ENCODE measurements at regions not wholly inside any gene's neighbourhood (a gene's known extent, or its start where the extent isn't known, plus 50 kb on each side); places are given as distances from the start of the nearest gene placed in this dataset.

GRCh38 chr4:3683077-3683743 is 83.0 kb upstream of the ADRA2C start:
- DNase-seq: no peak

- DNase-seq: no peak
Observed at GRCh38 chr4:3682236-3683076, 83.7 kb upstream of the ADRA2C start.

- no peak for DNase-seq
Observed at GRCh38 chr4:3681191-3681590, 85.0 kb upstream of the ADRA2C start.

- DNase-seq: no peak
Observed at GRCh38 chr4:3680656-3681055, 85.5 kb upstream of the ADRA2C start.

GRCh38 chr4:3679851-3680311 is 86.3 kb upstream of the ADRA2C start:
- no peak for DNase-seq

GRCh38 chr4:3679071-3679825 is 86.9 kb upstream of the ADRA2C start:
- no peak for DNase-seq

- no peak for DNase-seq
Observed at GRCh38 chr4:3677748-3678070, 88.5 kb upstream of the ADRA2C start.

GRCh38 chr4:3676907-3677747 is 89.1 kb upstream of the ADRA2C start:
- DNase-seq: no peak

- DNase-seq: no peak
Observed at GRCh38 chr4:3676196-3676595, 90.0 kb upstream of the ADRA2C start.

- DNase-seq: no peak
Observed at GRCh38 chr4:3675251-3676115, 90.7 kb upstream of the ADRA2C start.

- no peak for DNase-seq
Observed at GRCh38 chr4:3674479-3674851, 91.7 kb upstream of the ADRA2C start.

GRCh38 chr4:3673716-3674478 is 92.3 kb upstream of the ADRA2C start:
- DNase-seq: no peak

GRCh38 chr4:3673176-3673575 is 93.0 kb upstream of the ADRA2C start:
- no peak for DNase-seq

- DNase-seq: no peak
Observed at GRCh38 chr4:3672465-3672831, 93.7 kb upstream of the ADRA2C start.

- no peak for DNase-seq
Observed at GRCh38 chr4:3671571-3672464, 94.4 kb upstream of the ADRA2C start.

- DNase-seq: no peak
Observed at GRCh38 chr4:3670521-3671519, 95.4 kb upstream of the ADRA2C start.

- no peak for DNase-seq
Observed at GRCh38 chr4:3669553-3669949, 96.6 kb upstream of the ADRA2C start.

- no peak for DNase-seq
Observed at GRCh38 chr4:3668825-3669552, 97.2 kb upstream of the ADRA2C start.

All from fibroblast of skin of right quadriceps (primary cell).